ENCODE measurements at regions not wholly inside any gene's neighbourhood (a gene's known extent, or its start where the extent isn't known, plus 50 kb on each side); places are given as distances from the start of the nearest gene placed in this dataset.

- TF ChIP-seq CTCF (IDR thresholded peaks at IDR 0.05), result no peak
- no peak for TF ChIP-seq POLR2A (IDR thresholded peaks at IDR 0.05)
These were observed 230.5 kb downstream of the SOX9 start for GRCh38 chr17:72351365-72351764.

Data from ovary (tissue), 3 donors.